SK-N-SH treated with all-trans-retinoic acid at 6 μM for 48 hours (cell line): ENCODE measurements at regions not wholly inside any gene's neighbourhood (a gene's known extent, or its start where the extent isn't known, plus 50 kb on each side); places are given as distances from the start of the nearest gene placed in this dataset.

Experiments
- BACH2 ChIP-seq: fragments of 250-450 bp; sonication (Bioruptor Pico); IDR thresholded peaks from 2 replicates; pipeline ENCODE4 v1.9.0; 2021; ENCODE audit warnings: mild to moderate bottlenecking, borderline replicate concordance
- CREB5 ChIP-seq: fragments of 250-450 bp; sonication (Bioruptor Pico); IDR thresholded peaks from 2 replicates; pipeline ENCODE4 v1.5.1; 2020; ENCODE audit warnings: low read depth, mild to moderate bottlenecking, moderate library complexity
- OSR1 ChIP-seq: fragments of 250-450 bp; sonication (Bioruptor Pico); IDR thresholded peaks from 2 replicates; pipeline ENCODE4 v1.8.0; 2022; ENCODE audit warnings: moderate library complexity, mild to moderate bottlenecking, inconsistent platforms
- PATZ1 ChIP-seq: fragments of 250-450 bp; sonication (Bioruptor Pico); IDR thresholded peaks from 2 replicates; pipeline ENCODE4 v1.8.0; 2020; ENCODE audit warnings: mild to moderate bottlenecking, moderate library complexity, borderline replicate concordance
- POU6F1 ChIP-seq: fragments of 250-450 bp; sonication (Bioruptor Pico); IDR thresholded peaks from 2 replicates; pipeline ENCODE4 v1.8.0; 2021; ENCODE audit warnings: low read depth, mild to moderate bottlenecking, moderate library complexity, borderline replicate concordance
- RARB ChIP-seq: fragments of 250-450 bp; sonication (Bioruptor Pico); IDR thresholded peaks from 2 replicates; pipeline ENCODE4 v1.8.0; 2021; ENCODE audit warnings: mild to moderate bottlenecking, moderate library complexity
- TOX ChIP-seq: fragments of 250-450 bp; sonication (Bioruptor Pico); IDR thresholded peaks from 2 replicates; pipeline ENCODE4 v1.8.0; 2021; ENCODE audit warnings: mild to moderate bottlenecking, moderate library complexity, borderline replicate concordance
- ZC3H10 ChIP-seq: fragments of 250-450 bp; sonication (Bioruptor Pico); IDR thresholded peaks from 2 replicates; pipeline ENCODE4 v1.5.1; 2021; ENCODE audit warnings: mild to moderate bottlenecking, moderate library complexity
- ZFP3 ChIP-seq: fragments of 250-450 bp; sonication (Bioruptor Pico); IDR thresholded peaks from 2 replicates; pipeline ENCODE4 v1.5.0; 2020; ENCODE audit warnings: mild to moderate bottlenecking, moderate library complexity
- ZFP30 ChIP-seq: fragments of 450-650 bp; formaldehyde crosslinking; IDR thresholded peaks from 2 replicates; pipeline ENCODE4 v1.5.0; 2022; ENCODE audit warnings: mild to moderate bottlenecking, moderate library complexity

GRCh38 chr10:120345186-120345585, 111.8 kb upstream of the PLPP4 start:
- TF ChIP-seq OSR1 (CRISPR knock-in tag) (no peak), ZFP3 (no peak), POU6F1 (CRISPR knock-in tag) (no peak), TOX (CRISPR knock-in tag) (no peak), CREB5 (no peak), ZFP30 (CRISPR knock-in tag) (no peak), ZC3H10 (no peak), RARB (CRISPR knock-in tag) (no peak), BACH2 (no peak), PATZ1 (no peak)
